ENCODE measurements at regions not wholly inside any gene's neighbourhood (a gene's known extent, or its start where the extent isn't known, plus 50 kb on each side); places are given as distances from the start of the nearest gene placed in this dataset.
"Not testable (repeated sequence)": the region's sequence is repeated elsewhere in the genome, so short reads cannot be mapped to it uniquely, and the experiment has no call there.

DNA sequence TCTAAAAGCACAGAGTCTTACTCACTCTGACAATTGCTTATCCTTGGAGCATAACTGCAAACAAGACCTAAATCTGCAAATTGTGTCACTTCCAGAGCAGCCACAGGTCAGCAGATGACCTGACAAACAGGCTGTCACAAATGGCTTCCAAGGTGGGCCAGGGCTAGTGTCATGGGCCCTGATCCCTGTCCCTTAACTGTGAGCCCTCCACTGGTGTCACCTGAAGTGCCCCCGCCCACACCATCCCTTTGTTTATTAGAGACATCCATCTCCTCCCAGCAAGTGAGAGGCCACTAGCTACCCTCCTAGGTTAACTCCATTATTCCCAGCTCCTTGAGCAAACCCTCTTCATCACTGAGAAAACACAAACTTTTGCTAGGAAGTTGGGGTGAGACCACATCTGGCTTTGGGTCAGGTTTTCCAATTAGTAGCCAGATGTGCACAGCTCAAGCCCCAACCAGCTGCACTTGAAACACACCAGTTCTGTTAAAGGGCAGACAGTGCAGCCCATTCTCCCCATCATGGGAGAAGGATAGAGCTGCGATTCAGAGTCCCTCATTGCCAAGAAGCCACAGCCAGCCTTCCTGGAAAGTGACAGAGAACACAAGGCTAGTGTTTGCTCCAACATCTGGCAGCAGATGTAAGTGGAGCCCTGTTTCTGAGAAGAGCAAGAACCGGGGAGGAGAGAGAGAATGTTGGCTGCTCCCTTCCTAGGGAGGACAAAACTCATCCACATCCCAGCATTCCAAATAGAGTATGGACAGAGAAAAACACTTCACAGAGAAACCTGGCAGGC, 75.7 kb upstream of the NANOS1 start:
- no peak for DNase-seq

DNA sequence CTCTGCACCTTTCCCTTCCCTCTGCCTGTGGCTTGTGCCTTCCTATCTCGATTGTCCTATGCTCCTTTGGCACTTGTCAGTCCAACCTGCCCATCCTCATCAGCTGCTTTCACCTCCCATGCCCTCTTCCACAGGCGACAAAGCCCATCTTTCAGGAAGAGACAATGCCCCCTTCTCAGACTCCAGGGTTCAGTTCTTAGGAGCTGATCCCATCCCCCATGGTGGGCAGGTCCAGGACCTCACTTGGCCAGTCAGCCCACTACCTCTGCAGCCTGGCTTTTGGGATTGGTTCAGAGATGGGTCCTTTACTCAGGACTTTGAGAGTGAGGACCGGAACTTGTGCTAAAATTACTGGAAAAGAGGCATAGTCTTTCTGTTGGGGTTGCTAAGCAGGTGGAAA, 74.0 kb upstream of the NANOS1 start:
- no peak for DNase-seq

- no peak for DNase-seq
Observed at GRCh38 chr10:118955951-118956801, 73.3 kb upstream of the NANOS1 start.

DNA sequence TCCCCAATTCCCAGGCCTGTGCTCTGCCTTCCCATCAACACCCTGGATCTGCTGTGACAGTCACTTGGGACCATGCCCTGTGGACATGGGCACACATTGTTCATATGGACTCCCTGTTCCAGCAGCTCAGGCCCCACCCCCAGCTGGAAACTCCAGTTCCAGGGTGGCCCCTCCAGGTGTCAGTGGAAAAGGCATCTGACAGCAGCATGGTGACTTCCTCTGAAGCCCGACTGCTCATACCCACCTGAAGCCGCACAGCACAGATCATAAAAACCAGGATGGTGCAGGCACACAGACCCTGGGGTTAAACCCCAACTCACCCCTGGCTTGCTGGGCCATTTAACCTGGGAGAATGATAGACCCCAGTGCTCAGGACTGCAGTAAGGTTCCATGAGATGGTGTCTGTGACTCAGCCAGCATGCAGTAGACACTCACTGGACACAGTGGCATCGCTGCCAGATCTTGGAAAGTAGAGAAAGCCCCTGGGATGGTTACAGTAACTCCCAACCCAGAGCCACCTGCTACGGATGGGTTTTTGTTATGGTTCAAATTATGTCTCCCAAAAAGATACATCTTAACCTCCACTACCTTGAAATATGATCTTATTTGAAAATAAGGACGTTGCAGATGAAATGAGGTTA, 72.6 kb upstream of the NANOS1 start:
- DNase-seq = no peak

- DNase-seq = no peak
Observed at GRCh38 chr10:118957443-118957825, 72.1 kb upstream of the NANOS1 start.

DNA sequence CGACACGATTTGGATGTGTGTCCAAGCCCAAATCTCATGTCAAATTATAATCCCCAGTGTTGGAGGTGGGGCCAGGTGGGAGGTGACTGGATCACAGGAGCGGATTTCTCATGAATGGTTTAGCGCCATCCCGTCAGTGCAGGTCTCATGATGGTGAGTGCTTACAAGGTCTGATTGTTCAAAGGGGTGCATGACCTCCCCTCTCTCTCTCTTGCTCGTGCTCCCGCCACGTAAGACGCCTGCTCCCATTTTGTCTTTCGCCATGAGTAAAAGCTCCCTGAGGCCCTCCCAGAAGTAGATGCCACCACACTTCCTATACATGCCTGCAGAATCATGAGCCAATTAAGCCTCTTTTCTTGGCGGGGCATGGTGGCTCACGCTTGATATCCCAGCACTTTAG, 71.5 kb upstream of the NANOS1 start:
- DNase-seq = no peak

DNA sequence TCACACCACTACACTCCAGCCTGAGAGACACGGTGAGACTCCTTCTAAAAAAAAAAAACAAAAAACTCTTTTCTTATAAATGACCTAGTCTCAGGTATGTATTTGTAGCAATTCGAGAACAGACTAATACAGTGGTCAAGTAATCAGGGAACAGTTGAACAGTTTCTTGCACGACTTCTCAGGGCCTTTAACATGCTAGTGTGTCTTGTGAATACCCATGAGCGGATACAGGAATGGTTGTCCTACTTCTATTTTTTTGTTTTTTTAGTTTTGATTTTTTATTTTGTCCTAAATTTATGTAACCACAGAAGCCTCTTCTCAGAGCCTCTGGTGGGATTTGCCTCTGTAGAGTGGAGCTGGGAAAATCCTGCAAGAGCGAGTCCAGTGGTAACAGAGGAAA, 71.0 kb upstream of the NANOS1 start:
- no peak for DNase-seq

- DNase-seq = no peak
Observed at GRCh38 chr10:118958984-118959925, 70.3 kb upstream of the NANOS1 start.

- DNase-seq = no peak
Observed at GRCh38 chr10:118960157-118961090, 69.1 kb upstream of the NANOS1 start.

GRCh38 chr10:118961436-118961835, 68.1 kb upstream of the NANOS1 start:
- DNase-seq = no peak

- DNase-seq = not testable (repeated sequence)
Observed at GRCh38 chr10:118962331-118962868, 67.1 kb upstream of the NANOS1 start.

GRCh38 chr10:118963341-118963740, 66.2 kb upstream of the NANOS1 start:
- DNase-seq = no peak

DNA sequence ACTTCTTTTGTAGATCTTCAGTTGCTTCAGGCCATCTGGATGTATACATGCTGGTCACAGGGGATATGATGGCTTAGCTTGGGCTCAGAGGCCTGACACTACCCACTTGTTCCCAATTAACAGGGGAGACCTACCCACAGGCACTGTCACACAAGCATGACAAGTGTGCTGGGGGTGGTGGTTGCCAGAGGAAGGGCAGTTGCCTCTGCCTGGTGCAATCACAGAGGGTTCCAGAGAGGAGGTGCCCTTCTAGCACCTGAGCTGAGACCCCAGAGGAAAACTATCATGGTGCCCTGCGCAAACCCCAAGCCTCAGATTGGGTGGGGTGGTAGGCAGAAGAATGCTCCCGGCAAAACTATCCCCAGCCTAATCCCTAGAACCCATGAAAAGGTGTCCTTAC, 65.6 kb upstream of the NANOS1 start:
- no peak for DNase-seq

- not testable (repeated sequence) for DNase-seq
Observed at GRCh38 chr10:118964476-118964875, 65.0 kb upstream of the NANOS1 start.

- no peak for DNase-seq
Observed at GRCh38 chr10:118965096-118965495, 64.4 kb upstream of the NANOS1 start.

GRCh38 chr10:118965645-118966044, 63.9 kb upstream of the NANOS1 start:
- DNase-seq = no peak

DNA sequence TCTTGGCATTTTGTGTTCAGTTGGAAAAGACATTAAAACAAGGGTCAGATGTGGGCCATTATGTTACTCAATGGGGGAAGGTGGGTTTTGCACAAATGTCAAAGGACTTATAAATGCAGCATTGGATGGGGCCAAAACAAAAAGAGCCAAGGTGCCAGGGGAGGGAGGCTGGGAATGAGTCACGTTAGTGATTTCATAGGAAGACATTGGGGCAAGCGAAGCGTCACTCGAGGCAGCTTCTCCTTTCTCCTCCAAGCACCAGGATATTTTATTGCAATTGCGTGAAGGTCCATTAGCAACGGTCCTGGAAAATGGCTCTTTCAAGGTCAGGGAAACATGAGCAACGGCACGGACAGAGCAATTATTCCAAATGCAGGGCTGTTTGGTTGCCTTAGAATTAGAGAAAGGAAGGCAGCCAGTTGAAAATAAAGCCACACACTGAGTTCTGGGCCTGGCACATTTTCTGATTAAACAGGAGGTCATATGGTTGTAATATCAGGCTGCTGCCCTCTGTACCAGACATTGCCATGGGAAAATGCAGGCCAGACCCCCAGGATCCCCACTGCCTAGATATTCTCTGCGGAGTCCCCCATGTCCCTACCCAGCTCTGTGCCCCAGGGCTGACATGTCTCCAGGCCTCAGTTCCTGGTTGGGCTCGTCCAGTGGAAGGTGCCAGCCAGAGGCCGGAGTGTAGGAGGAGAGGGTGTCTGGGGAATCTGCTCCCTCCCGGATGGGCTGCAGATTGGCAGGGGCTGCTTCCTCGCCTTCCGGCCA, 63.3 kb upstream of the NANOS1 start:
- no peak for DNase-seq

- no peak for DNase-seq
Observed at GRCh38 chr10:118966850-118967125, 62.7 kb upstream of the NANOS1 start.

DNA sequence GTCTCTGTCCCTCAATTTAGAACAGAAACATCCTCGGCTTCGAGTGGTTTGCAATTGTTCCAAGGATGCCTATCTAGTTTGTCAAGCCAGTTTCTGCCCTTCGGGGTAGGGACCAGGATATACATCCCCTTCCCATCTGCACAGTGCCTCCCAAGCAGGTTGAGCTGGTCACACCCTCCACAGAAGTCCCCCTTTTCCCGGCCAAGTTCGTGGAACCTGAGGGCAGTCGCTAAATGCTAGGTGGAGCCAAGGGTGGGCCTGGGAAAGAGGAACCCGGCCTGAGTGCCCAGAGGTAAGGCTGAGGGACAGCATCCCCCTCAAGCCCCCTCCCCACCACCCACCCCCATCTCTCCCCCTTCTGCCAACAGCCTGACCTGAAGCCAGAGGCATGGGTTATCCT, 62.4 kb upstream of the NANOS1 start:
- no peak for DNase-seq

GRCh38 chr10:118968060-118968459, 61.5 kb upstream of the NANOS1 start:
- DNase-seq = no peak

DNA sequence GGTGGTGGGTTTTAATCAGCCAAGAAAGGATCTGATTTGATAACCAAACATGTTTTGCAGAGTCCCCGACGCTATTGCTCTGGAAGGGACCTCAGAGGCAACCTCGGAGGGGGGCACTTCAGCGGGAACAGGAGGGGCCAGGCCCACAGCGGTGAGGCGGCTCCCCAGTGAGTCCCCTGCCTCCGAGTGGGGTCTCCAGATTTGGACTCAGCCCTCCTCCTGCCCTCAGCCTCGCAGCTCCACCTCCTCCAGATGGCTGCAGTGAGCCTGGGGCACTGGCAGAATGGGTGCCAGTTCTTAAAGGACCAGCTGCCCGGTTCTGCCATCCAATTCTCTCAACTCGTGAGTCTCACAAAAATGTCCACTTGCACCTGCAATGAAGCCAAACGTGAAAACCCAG, 61.0 kb upstream of the NANOS1 start:
- DNase-seq = no peak
